HG03135 (cell line): ENCODE measurements at regions not wholly inside any gene's neighbourhood (a gene's known extent, or its start where the extent isn't known, plus 50 kb on each side); places are given as distances from the start of the nearest gene placed in this dataset.
"Not testable (repeated sequence)": the region's sequence is repeated elsewhere in the genome, so short reads cannot be mapped to it uniquely, and the experiment has no call there.

ENCODE experiments used
- ATAC-seq: cut with Tn5 transposase; IDR thresholded peaks from one replicate; pipeline ENCODE4 v1.9.1; 2021; ENCODE audit warnings: mild to moderate bottlenecking, moderate library complexity; ENCODE audit not compliant: unreplicated experiment

GRCh38 chr4:9505341-9505740 lies 61.1 kb downstream of the DEFB131A start:
- ATAC-seq, result not testable (repeated sequence)

DNA sequence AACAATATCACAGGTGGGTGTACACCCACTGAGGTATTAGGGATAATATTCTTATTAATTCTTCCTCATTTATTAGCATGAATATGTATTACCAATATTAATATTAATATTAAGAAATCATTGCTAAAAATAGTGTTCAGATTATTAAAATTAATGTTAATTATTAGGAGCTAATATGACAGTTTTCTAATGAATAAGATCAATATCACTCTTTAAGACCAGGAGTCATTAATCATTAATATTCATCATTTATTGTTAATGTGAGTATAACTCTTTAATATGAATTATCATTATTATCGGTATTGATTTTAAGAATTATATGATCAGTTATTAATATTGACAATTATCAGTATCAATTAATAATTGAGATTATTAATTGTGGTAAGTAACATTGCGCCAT lies 62.5 kb downstream of the DEFB131A start:
- ATAC-seq, result not testable (repeated sequence)

DNA sequence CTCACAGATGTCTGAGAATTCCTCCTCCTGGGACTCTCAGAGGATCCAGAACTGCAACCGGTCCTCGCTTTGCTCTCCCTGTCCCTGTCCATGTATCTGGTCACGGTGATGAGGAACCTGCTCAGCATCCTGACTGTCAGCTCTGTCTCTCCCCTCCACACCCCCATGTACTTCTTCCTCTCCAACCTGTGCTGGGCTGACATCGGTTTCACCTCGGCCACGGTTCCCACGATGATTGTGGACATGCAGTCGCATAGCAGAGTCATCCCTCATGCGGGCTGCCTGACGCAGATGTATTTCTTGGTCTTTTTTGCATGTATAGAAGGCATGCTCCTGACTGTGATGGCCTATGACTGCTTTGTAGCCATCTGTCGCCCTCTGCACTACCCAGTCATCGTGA lies 68.7 kb downstream of the DEFB131A start:
- not testable (repeated sequence) for ATAC-seq

DNA sequence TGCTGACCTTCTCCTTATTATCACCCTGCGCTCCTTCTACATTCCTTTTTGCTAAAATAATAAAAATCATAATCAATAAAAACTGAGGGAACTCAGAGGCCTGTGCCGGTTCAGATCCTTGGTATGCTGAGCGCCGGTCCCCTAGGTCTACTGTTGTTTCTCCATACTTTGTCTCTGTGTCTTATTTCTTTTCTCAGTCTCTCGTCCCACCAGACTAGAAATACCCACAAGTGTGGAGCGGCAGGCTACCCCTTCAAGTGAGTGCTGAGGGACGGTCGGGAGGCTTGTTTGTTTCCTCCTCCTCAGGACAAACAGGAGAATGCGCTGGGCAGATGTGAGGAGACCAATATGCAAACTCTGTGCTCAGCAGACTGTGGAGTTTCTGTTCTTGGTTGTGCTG lies 75.4 kb downstream of the DEFB131A start:
- not testable (repeated sequence) for ATAC-seq

- ATAC-seq, result not testable (repeated sequence)
Measured at GRCh38 chr4:9522903-9523302, 78.7 kb downstream of the DEFB131A start.

DNA sequence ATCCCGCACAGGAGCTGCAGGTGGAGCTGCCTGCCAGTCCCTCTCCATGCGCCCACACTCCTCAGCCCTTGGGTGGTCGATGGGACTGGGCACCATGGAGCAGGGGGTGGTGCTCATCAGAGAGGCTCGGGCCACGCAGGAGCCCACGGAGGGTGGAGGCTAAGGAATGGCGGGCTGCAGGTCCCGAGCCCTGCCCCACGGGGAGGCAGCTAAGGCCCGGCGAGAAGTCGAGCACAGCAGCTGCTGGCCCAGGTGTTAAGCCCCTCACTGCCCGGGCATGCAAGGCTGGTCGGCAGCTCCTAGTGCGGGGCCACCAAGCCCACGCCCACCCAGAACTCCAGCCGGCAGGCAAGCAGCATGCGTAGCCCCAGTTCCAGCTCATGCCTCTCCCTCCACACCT lies 80.2 kb downstream of the DEFB131A start:
- not testable (repeated sequence) for ATAC-seq

DNA sequence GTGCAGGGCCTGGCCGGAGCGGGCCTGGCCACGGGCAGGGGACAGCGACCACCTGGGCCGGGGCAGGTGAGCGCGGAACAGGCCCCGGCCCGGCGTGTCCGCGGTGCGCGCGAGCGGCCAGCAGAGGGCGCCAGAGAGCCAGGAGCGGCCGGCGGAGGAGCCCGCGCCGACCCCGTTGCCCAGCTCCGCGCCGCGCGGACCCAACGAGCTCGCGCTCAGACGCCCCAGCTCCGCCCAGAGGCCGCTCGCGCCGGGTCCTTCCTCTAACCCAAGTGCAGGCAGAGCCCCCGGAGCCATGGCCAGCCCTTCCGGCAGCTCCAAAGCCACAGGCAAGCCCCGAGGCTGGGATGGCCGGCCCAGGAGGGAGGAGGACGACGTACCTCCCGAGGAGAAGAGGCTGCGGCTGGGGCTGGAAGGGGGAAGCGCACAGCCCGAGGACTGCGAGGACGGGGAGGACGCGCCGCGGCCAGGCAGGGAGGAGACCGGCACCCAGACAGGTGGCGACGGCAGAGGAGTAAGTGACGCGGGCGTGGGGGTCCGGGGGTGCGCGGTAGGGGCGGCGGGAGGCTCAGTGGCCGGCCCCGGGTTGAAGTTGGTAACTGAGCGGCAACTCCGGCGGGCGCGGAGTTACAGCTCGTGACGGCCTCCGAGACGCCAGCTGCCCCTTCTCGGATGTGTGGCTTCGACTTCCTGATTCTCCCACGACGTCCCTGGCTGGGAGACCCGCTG lies 88.1 kb downstream of the DEFB131A start:
- ATAC-seq, result not testable (repeated sequence)

- not testable (repeated sequence) for ATAC-seq
Measured at GRCh38 chr4:9532863-9533192, 88.6 kb downstream of the DEFB131A start.

GRCh38 chr4:9537101-9537500 lies 92.9 kb downstream of the DEFB131A start:
- not testable (repeated sequence) for ATAC-seq

- not testable (repeated sequence) for ATAC-seq
Measured at GRCh38 chr4:9539939-9540520, 95.8 kb downstream of the DEFB131A start.

DNA sequence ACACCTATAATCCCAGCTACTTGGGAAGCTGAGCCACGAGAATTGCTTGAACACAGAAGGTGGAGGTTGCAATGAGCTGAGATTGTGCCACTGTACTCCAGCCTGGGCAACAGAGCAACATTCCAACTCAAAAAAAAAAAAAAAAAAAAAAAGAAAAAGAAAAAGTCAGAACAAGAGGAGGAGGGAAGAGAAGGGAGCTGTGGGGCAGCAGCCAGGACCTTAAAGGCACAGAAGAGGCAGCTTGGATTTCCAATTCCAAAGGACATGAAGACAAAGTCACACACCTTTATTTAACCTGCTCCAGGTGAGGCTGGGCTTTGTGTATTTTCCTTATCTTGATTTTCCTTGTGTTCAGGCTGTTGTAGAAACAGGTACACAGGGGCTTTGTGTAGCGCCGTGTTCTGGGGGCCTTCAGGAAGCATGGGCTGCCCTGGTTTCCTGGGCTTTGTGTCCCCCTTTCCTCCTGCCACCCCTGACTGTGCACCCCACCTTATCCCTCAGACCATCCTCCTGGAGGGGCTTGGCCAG lies 97.2 kb downstream of the DEFB131A start:
- ATAC-seq, result not testable (repeated sequence)

- not testable (repeated sequence) for ATAC-seq
Measured at GRCh38 chr4:9544851-9545250, 100.6 kb downstream of the DEFB131A start.

GRCh38 chr4:9547470-9547869 lies 103.3 kb downstream of the DEFB131A start:
- not testable (repeated sequence) for ATAC-seq

GRCh38 chr4:9556076-9556475 lies 111.9 kb downstream of the DEFB131A start:
- not testable (repeated sequence) for ATAC-seq

GRCh38 chr4:9577869-9578268 lies 133.7 kb downstream of the DEFB131A start:
- ATAC-seq, result not testable (repeated sequence)

DNA sequence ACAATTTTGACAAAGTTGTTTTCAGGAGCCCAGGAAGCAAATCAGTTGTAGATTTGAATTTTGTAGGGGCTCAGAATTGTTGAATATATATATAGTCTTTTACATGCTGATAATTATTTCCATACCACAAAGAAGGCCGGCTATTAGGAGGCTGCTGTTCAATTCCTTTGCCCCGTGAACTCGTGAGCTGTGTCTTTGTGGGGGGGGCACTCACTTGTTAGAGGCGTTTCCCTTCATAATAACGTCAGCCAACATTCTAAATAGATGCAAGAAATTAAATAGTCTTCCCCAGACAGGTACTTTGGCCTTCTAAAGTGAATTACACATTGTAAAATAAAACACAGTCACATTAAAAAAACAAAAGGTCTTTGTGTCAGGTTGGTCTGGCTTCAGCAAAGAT lies 138.7 kb downstream of the DEFB131A start:
- not testable (repeated sequence) for ATAC-seq

- no peak for ATAC-seq
Measured at GRCh38 chr4:9592010-9592409, 147.8 kb downstream of the DEFB131A start.

DNA sequence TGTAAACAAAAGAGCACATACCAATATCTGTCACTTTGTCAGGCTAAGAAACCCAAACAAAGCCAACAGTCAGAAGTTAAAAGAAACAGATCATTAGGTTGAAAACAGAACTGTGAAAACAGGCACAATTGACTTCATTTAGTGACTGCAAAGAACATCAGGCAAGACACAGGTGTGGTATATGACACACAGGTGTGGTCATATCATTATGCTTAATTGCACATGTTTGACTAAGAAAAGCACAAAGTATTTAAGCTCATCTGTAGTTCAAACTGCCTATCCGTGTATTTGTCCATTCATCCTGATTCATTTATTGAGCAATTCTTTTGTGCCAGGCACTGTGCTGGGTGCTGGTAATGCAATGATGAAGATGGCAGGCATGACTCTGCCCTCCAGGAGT lies 150.7 kb downstream of the DEFB131A start:
- no peak for ATAC-seq

- ATAC-seq, result not testable (repeated sequence)
Measured at GRCh38 chr4:9595531-9595930, 151.3 kb downstream of the DEFB131A start.

GRCh38 chr4:9599266-9599665 lies 155.1 kb downstream of the DEFB131A start:
- ATAC-seq, result no peak

DNA sequence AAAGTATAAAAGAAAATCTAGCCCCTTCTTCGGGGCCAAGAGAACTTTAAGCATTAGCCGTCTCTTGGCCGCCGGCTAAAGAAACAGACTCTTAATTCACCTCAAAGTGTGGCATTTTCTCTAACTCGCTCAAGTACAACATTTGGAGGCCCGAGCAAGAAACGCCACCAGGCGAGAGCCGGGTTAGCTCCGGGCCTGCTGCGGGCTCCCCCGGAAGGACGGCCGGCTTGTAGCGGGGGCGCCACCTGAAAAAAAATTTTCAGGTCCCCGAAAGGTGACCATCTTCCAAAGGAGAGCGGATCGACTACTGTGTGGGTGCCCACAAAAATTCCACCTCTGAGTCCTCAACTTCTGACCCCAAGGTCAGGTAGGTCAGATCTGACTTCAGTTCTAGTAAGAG lies 156.0 kb downstream of the DEFB131A start:
- no peak for ATAC-seq

DNA sequence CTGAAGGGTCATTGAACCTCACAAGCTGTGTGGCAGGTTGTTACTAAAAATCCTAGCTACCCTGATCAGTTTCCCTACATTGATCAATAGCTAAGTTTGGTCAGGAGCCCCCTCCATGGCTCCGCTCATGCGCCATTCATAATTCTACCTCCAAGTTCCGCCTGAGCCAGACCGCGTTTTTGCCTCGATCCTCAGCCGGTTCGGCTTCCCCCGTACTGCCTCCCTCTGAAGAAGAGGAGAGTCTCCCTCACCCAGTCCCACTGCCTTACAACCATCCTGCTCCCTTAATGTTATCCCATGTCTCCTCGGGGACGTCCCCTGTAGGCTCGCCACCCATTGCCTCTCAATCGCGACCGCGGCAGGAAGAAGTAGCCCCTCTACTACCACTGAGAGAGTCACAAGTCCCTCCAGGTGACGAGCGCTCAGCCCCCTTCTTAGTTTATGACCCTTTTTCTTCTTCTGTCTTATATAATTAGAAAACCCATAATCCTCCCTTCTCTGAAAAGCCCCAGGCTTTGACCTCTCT lies 158.2 kb downstream of the DEFB131A start:
- ATAC-seq, result no peak
